ENCODE measurements at regions not wholly inside any gene's neighbourhood (a gene's known extent, or its start where the extent isn't known, plus 50 kb on each side); places are given as distances from the start of the nearest gene placed in this dataset.

DNA sequence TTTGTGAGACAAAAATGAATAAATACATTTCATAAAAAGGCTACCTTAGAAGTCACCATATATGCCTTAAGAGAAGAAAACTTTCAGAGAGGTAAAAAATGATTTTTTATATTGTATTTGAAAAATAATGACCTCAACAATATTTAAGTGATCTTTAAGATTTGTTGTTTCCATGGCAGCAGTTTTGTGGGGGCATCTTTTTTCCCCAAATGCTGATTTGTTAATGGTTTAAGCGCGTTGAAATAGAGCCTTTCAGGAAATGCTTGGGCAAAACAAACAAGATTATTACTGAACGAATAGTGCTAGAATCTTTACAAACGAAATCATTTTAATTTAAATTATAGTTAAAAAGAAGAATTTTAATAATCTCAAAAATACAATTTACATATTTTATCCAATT is 103.1 kb upstream of the MYO16 start:
- DNase-seq (ENCODE audit: low spot score) (no peak), FAIRE-seq (no peak)

DNA sequence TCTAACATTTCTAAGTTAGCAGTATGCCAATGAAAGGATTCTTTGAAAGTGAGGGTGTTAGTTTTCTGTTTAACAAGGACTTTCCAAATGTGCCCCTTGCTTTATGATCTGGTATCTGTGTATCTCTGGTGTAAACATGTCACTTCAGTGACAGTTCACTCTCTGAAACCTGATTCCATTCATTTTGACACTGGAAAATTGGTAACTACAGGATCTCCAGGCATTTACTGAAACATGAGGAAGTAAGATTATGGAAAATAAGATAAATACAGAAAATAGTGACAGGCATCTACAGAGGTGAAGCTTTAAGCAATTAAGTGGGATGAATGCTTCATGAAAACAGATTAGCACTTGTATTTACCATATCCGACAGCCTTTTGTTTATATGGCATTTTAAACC is 101.6 kb upstream of the MYO16 start:
- FAIRE-seq = no peak
- no peak for DNase-seq (ENCODE audit: low spot score)

DNA sequence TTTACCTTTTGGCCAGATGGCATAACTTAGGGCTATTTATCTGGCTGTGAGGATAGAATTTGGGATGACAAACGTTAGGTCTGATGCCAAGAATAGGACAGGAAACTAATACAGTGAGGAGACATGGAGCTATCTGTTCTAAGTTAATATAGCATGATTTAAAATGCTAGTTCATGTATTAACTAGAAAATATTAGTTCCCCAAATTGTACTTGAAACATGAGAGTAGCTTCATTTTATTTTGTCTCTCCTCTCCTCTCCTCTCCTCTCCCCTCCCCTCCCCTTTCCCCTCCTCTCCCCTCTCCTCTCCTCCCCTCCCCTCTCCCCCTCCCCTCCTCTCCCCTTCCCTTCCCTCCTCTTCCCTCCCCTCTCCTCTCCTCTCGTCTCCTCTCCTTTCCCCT is 101.1 kb upstream of the MYO16 start:
- DNase-seq (ENCODE audit: low spot score) = no peak
- FAIRE-seq = no peak

DNA sequence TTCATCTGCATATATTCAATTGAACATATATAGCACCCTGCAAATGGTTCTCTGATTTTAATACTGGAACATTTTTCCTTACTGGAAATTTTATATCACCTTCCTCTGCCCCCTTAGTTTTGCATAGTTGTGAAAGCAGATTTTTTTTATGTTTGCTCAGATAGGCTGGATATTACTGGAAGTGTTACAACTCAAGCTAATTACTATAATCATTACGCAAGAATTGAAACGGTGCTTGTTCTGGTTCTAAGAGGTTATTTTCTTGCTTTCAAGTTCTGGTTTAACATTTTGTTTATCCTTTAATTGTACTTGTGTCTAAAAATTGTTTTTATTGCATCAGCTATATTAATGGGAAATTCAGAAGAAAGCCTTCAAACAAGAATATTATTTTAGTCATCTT is 95.6 kb upstream of the MYO16 start:
- FAIRE-seq = no peak

DNA sequence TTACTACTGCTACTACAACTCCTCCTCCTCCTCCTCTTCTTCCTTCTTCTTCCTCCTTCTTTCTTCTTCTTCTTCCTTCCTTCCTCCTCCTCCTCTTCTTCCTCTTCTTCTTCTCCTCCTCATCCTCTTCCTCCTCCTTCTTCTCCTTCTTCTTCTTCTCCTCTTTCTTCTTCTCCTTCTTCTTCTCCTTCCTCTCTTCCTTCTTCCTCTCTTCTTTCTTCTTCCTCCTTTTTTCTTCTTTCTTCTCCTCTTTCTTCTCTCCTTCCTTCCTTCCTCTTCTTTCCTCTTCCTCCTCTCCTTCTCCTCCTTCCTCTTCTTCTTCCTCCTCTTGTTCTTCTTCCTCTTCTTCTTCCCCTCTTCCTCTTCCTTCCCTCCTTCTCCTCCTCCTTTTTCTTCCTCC is 94.7 kb upstream of the MYO16 start:
- FAIRE-seq = no peak

More for the DNA sequence above, 95.6 kb upstream of the MYO16 start:
- no peak for DNase-seq (ENCODE audit: low spot score)

DNA sequence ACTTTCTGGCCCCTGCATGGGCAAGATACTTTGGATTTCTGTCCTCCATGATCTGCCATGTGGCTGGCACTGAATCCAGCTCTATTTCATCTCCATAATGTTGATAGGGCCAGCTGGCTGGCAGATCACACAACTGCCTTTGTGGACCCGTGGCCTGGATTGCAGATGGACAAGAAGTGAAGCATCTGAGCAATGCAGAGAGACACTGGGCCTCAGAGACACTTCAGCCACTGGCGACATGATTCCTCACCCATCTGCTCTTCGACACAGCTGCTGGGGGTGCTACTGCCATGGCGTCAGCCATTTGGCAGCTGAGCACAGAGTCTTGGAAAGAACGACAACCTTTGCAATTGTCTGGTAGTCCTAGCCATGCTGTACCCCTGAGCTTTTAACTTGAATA is 79.5 kb upstream of the MYO16 start:
- DNase-seq (ENCODE audit: low spot score) (no peak), FAIRE-seq (no peak)

More for the DNA sequence above, 94.7 kb upstream of the MYO16 start:
- DNase-seq (ENCODE audit: low spot score) = no peak

DNA sequence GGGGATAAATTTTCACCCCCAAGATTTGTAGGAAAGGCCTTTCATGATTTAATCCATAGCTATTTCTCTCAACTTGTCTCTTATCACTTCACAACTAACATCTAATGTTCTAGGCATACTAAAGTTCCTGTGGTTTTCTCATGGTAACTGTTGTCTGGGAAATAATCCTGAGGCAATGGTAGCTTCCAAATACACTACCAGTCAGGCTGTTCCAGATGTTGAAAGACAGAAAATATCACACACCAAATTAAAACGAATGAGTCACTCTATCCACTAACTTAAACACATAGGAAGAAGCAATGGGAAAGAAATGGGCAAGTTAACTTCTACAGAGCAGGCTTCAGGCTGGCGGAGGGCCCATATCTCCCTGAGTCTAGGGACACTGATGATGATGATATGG is 77.7 kb upstream of the MYO16 start:
- no peak for DNase-seq (ENCODE audit: low spot score)
- FAIRE-seq = no peak

DNA sequence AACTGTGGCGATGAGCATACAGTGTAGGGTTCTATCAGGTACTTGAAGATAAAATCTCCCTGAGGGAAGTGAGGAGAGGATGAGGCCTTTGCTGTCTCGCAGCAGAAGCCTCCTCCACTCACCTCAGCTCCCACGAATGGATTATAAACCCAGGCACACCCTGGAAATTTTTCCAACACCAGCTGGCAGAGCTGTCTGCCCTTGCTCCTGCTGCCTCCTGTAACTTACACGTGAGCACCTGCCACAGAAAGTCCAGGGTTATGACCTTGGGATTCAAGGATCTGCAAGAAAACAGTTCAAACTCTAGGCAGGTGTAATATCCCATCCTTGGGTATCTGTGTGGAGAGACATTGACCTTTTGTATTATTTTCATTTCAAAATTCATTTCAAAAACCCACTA is 70.9 kb upstream of the MYO16 start:
- DNase-seq (ENCODE audit: low spot score) = no peak
- FAIRE-seq = no peak

DNA sequence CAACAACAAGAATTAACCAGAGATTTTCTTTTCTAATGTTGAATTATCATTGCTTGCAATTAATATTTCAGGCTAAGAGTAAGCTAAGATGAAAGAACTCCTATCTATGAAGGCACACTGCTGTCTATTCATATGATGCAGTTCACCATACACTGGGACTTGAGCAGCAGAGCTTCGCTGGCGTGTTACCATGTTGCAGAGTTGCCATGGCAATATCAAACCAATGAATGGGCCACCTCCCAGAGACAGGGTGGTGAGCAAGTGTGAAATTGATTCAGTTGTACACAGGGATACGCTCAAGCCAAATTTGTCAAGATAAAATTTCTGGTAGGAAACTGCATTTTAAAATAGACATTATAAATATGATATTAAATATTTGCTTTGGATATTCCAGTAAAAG is 69.3 kb upstream of the MYO16 start:
- DNase-seq (ENCODE audit: low spot score) (no peak), FAIRE-seq (no peak)

DNA sequence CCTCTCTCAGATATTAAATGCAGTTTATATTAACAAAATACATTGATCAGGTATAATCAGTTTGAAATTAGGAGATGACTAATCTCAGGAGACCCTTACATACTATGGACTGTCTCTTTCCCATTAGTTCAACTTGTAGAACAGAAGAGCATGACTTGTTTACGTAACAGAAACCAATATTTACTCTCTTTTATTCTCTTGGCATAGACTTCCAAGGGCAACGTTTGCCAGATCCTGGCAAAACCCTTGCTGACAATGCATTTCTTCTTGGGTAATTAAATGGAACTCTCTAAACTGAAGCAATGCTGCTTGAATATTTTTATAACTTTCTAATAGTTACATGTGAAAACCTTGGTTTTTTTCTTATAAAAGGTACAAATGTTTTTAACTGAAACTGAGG is 68.3 kb upstream of the MYO16 start:
- DNase-seq (ENCODE audit: low spot score) (no peak), FAIRE-seq (no peak)

DNA sequence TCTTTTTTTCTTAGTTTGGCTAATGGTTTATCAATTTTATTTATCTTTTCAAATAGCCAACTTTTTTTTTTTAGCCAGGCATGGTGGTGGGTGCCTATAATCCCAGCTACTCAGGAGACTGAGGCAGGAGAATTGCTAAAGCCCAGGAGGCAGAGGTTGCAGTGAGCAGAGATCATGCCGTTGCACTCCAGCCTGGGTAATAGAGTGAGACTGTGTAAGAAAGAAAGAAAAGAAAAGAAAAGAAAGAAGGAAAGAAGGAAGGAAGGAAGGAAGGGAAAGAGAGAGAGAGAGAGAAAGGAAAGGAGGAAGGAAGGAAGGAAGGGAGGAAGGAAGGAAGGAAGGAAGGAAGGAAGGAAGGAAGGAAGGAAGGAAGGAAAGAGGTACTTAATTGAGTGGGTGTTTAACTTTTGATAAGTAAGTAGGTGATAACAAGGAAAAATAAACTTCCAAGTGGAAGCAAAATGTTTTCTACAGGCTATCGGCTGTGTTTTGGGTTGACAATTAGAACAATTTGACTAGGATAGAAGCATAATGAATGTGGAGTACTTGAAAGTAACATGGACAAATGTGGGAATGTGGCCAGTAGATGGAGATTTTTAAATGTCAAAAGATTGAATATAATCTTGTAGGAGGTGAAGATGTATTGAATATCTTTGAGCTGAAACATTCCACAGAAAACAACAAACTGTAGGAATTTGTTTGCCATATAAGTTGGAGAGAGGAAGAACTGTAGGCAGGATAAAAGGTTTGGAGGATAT is 62.8 kb upstream of the MYO16 start:
- FAIRE-seq (no peak), DNase-seq (ENCODE audit: low spot score) (no peak)

DNA sequence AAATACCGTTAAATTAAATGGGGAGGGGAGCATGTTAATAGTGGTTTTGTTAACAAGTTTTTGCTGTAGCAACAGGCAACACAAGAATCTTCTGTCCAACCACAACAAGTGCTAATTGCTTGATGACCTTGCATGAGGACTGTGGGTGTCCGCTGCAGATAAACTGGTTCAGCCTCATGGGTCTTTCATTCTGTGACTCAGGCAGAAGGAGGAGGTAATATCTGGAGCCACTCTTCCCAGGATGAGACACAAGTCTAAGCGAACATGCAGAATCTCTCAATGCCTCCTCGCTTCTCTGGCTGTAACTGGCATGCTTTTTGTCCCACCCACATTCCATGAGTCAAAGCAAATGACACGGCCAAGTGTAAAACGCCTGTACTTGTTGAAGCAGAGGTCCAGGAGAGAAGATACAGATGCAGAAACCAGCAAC is 56.6 kb upstream of the MYO16 start:
- DNase-seq (ENCODE audit: low spot score) (peak; percentile 4), FAIRE-seq (no peak)

DNA sequence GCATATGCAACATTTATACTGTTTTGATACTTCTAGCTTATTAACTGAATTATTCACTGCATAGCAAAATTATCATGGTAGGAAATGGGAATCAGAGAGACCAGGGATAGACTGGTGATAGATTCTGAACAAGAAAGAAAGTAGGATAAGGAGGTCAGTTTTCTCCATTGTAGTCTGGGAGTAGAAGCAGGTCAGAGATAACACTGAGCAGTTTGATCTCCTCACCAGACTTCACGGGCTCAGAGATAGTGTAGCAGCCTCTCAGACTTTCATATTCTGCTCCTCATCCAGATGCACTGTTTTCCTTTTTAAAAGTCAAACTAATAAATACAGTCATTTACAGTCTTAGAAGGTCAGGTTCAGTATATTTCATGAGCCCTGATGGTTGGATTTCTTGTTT is 56.0 kb upstream of the MYO16 start:
- DNase-seq (ENCODE audit: low spot score) (no peak), FAIRE-seq (no peak)

DNA sequence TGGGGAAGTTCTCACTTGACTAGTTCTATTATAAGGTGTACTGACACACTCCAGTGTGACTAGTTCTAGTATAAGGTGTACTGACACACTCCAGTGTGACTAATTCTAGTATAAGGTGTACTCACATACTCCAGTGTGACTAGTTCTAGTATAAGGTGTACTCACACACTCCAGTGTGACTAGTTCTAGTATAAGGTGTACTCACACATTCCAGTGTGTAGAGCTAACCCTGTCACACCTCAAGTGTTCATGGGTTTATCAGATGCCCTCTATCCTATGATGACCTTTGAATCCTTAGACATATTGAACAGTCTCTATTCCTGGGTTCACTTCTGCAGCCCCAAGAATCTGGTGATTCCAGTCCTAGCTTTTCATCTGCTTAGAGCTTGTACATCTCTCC is 54.6 kb upstream of the MYO16 start:
- no peak for DNase-seq (ENCODE audit: low spot score)
- no peak for FAIRE-seq

DNA sequence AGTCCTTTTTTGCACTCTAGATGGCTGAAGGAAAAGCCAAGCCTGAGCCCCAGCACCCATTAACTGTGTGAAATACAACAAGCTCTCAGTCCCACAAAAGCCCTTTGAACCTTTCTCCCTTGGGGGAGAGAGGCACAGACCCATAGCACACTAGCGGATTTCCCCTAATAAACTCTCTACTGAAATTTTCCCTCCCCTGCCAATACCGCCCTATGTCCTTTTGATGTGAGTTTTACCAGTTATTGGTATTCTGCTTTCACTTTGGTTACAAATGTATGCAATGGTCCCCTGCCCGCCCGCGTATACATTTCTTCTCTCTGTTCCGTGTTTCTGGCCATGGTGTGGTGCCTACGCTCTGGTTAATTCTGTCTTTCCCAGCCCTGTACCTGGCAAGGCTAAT is 54.0 kb upstream of the MYO16 start:
- DNase-seq (ENCODE audit: low spot score) (no peak), FAIRE-seq (no peak)
